ENCODE measurements at regions not wholly inside any gene's neighbourhood (a gene's known extent, or its start where the extent isn't known, plus 50 kb on each side); places are given as distances from the start of the nearest gene placed in this dataset.

DNA sequence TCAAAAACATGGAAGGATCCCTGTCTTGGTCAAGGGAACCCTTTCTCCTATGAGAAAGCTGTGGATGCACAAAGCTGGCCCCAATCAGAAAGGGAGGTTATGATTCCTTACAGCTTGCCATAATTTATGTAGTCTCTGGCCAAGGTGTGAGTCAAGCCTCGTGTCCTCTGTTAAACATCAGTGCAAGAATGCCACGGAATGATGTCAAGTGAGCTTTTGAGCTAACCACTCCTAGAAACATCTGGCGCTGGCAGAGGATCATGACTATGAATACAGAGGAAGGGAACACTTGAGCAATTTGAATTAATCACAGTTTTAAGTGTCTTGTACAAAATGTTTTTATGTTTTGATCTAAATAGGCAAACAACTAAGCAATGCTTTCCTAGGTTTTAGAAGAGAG is 51.5 kb upstream of the RAP2C start:
- TF ChIP-seq, protein P1, sequence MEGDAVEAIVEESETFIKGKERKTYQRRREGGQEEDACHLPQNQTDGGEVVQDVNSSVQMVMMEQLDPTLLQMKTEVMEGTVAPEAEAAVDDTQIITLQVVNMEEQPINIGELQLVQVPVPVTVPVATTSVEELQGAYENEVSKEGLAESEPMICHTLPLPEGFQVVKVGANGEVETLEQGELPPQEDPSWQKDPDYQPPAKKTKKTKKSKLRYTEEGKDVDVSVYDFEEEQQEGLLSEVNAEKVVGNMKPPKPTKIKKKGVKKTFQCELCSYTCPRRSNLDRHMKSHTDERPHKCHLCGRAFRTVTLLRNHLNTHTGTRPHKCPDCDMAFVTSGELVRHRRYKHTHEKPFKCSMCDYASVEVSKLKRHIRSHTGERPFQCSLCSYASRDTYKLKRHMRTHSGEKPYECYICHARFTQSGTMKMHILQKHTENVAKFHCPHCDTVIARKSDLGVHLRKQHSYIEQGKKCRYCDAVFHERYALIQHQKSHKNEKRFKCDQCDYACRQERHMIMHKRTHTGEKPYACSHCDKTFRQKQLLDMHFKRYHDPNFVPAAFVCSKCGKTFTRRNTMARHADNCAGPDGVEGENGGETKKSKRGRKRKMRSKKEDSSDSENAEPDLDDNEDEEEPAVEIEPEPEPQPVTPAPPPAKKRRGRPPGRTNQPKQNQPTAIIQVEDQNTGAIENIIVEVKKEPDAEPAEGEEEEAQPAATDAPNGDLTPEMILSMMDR (IDR thresholded peaks at IDR 0.05), result no peak
- TF ChIP-seq EZH2 (IDR thresholded peaks at IDR 0.05; ENCODE audit: borderline replicate concordance, insufficient read depth, low read depth, low read length, poor library complexity, severe bottlenecking), result no peak

Data from B cell (primary cell).